Gastroesophageal sphincter (tissue), 3 donors: ENCODE measurements at regions not wholly inside any gene's neighbourhood (a gene's known extent, or its start where the extent isn't known, plus 50 kb on each side); places are given as distances from the start of the nearest gene placed in this dataset.

Experiments used
- EP300 ChIP-seq: sonication (generic); formaldehyde crosslinking; IDR thresholded peaks from one replicate; pipeline ENCODE4 v1.6.1; 2017; ENCODE audit warnings: antibody characterized with exemption, mild to moderate bottlenecking
- POLR2A ChIP-seq, 2 donors: fragments of 450-650 bp; IDR thresholded peaks; one replicate each; pipeline ENCODE4 v1.6.1; 2017; ENCODE audit warnings: antibody characterized with exemption in 2 of 2, mild to moderate bottlenecking in 2 of 2, moderate library complexity in 1 of 2
- POLR2AphosphoS5 ChIP-seq: sonication (generic); formaldehyde crosslinking; IDR thresholded peaks from one replicate; pipeline ENCODE4 v1.6.1; 2017; ENCODE audit warnings: antibody characterized with exemption
- TF ChIP-seq, protein P1 (sequence below), 4 experiments: fragments of 200-600 bp in 2 of 4; fragments of 450-650 bp in 2 of 4; sonication (generic) in 1 of 4; IDR thresholded peaks; one replicate each; pipeline ENCODE4 v1.5.1; 2017 to 2019; ENCODE audit warnings: antibody characterized with exemption in 4 of 4, mild to moderate bottlenecking in 2 of 4, moderate library complexity in 2 of 4

DNA sequence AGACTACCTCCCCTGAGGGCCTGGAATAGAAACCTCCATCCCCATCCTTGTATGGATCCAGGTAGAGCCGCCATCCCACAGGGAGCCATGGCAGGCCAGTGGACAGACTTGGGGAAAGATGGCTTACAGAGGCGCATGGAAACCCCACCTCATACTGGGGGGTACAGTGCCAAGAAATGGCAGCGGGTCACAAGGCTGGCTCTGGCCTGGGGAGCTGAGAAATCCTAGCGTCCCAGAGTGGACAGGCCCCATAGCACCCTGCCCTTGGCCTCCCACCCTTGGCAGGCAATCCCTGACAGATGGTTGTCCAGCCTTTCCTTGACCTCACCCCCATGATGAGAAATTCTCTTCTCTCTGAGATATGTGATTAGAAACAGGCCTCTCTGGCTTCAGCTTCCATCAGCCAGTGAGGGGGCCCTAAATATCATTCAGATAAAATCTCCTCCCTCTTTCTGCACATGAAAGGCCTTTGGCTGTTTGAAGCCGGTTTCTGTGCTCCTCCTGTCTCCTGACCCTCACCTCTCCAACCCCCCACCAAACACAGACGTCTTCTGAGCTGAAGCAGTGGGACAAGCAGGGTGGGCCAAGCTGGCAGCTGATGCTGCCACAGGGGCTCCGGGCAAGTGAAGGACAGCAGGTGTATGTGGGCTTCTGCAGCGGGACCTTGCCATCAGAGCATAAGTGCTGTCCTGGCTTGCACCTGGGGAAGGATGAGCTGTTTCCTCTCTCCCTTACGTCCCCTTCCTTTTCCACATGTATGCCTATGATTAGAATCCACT lies 204.4 kb upstream of the MAMLD1 start:
- TF ChIP-seq, protein P1, sequence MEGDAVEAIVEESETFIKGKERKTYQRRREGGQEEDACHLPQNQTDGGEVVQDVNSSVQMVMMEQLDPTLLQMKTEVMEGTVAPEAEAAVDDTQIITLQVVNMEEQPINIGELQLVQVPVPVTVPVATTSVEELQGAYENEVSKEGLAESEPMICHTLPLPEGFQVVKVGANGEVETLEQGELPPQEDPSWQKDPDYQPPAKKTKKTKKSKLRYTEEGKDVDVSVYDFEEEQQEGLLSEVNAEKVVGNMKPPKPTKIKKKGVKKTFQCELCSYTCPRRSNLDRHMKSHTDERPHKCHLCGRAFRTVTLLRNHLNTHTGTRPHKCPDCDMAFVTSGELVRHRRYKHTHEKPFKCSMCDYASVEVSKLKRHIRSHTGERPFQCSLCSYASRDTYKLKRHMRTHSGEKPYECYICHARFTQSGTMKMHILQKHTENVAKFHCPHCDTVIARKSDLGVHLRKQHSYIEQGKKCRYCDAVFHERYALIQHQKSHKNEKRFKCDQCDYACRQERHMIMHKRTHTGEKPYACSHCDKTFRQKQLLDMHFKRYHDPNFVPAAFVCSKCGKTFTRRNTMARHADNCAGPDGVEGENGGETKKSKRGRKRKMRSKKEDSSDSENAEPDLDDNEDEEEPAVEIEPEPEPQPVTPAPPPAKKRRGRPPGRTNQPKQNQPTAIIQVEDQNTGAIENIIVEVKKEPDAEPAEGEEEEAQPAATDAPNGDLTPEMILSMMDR (IDR thresholded peaks at IDR 0.05), result no peak
- TF ChIP-seq POLR2A (IDR thresholded peaks at IDR 0.05), result no peak
- TF ChIP-seq EP300, result no peak
- no peak for TF ChIP-seq POLR2AphosphoS5
